ENCODE measurements at regions not wholly inside any gene's neighbourhood (a gene's known extent, or its start where the extent isn't known, plus 50 kb on each side); places are given as distances from the start of the nearest gene placed in this dataset.

- POLR2A ChIA-PET: no interaction called here
- CTCF ChIA-PET: no interaction called here
- Histone ChIP-seq H3K36me3 (ENCODE audit: insufficient read depth, low read length) (no peaks in the 10 kb centered on the region), H3K27me3 (ENCODE audit: control insufficient read depth in 1 of 2, insufficient read depth in 2 of 2, low read length in 2 of 2) (no peaks in the 10 kb centered on the region), H3K4me1 (ENCODE audit: insufficient read depth, low read length) (no peaks in the 10 kb centered on the region), H3K4me3 (ENCODE audit: low read length) (no peak overlapping the region), H3K27ac (ENCODE audit: low read depth in 1 of 2, low read length in 2 of 2) (no peak overlapping the region), H3K9me3 (ENCODE audit: control insufficient read depth in 1 of 2, insufficient read depth in 1 of 2, low read length in 2 of 2) (peaks cover 0 to 9% of the 10 kb centered on the region in 2 experiments)
- H3K27ac Mint-ChIP-seq: no peak overlapping the region
- H3K4me1 Mint-ChIP-seq (ENCODE audit: low read depth): no peaks in the 10 kb centered on the region
- no peaks in the 10 kb centered on the region for H3K27me3 Mint-ChIP-seq
- TF ChIP-seq CTCF (IDR thresholded peaks at IDR 0.05): no peak
- DNase-seq (no peak), ATAC-seq (ENCODE audit: poor library complexity) (no peak)
- no peaks in the 10 kb centered on the region for H3K36me3 Mint-ChIP-seq (ENCODE audit: low read depth)
- H3K9me3 Mint-ChIP-seq: peaks cover 2% of the 10 kb centered on the region
- intact Hi-C loops (cut with DNase I, micrococcal nuclease): no loop called here
- H3K4me3 Mint-ChIP-seq: no peak overlapping the region
Observed at GRCh38 chr5:27830546-27830945, 792.2 kb upstream of the CDH9 start.

GRCh38 chr5:27821681-27822080 is 783.3 kb upstream of the CDH9 start:
- Mint-ChIP-seq H3K4me1 (ENCODE audit: low read depth) (no peaks in the 10 kb centered on the region), H3K27me3 (no peaks in the 10 kb centered on the region), H3K36me3 (ENCODE audit: low read depth) (no peaks in the 10 kb centered on the region), H3K27ac (no peak overlapping the region), H3K9me3 (peaks cover 4% of the 10 kb centered on the region), H3K4me3 (no peak overlapping the region)
- intact Hi-C loops (cut with DNase I, micrococcal nuclease): no loop called here
- H3K4me1 ChIP-seq (ENCODE audit: insufficient read depth, low read length): no peaks in the 10 kb centered on the region
- TF ChIP-seq CTCF (IDR thresholded peaks at IDR 0.05): no peak
- no peak for ATAC-seq (ENCODE audit: poor library complexity)
- H3K9me3 ChIP-seq (ENCODE audit: control insufficient read depth in 1 of 2, insufficient read depth in 1 of 2, low read length in 2 of 2): peaks cover 3% of the 10 kb centered on the region in 2 experiments
- H3K27ac ChIP-seq (ENCODE audit: low read depth in 1 of 2, low read length in 2 of 2): no peak overlapping the region
- DNase-seq: no peak
- H3K36me3 ChIP-seq (ENCODE audit: insufficient read depth, low read length): no peaks in the 10 kb centered on the region
- H3K27me3 ChIP-seq (ENCODE audit: control insufficient read depth in 1 of 2, insufficient read depth in 2 of 2, low read length in 2 of 2): no peaks in the 10 kb centered on the region
- ChIA-PET CTCF (no interaction called here), POLR2A (no interaction called here)
- no peak overlapping the region for H3K4me3 ChIP-seq (ENCODE audit: low read length)

- H3K4me3 Mint-ChIP-seq: no peak overlapping the region
- DNase-seq: no peak
- H3K27ac Mint-ChIP-seq: no peak overlapping the region
- H3K27ac ChIP-seq (ENCODE audit: low read depth in 1 of 2, low read length in 2 of 2): no peak overlapping the region
- no peak overlapping the region for H3K4me3 ChIP-seq (ENCODE audit: low read length)
- peaks cover 2% of the 10 kb centered on the region for H3K9me3 Mint-ChIP-seq
- CTCF ChIA-PET: no interaction called here
- H3K4me1 Mint-ChIP-seq (ENCODE audit: low read depth): no peaks in the 10 kb centered on the region
- no peaks in the 10 kb centered on the region for H3K27me3 Mint-ChIP-seq
- POLR2A ChIA-PET: no interaction called here
- no peak for ATAC-seq (ENCODE audit: poor library complexity)
- H3K9me3 ChIP-seq (ENCODE audit: control insufficient read depth in 1 of 2, insufficient read depth in 1 of 2, low read length in 2 of 2): peaks cover 3 to 7% of the 10 kb centered on the region in 2 experiments
- no peak for TF ChIP-seq CTCF (IDR thresholded peaks at IDR 0.05)
- no peaks in the 10 kb centered on the region for H3K36me3 Mint-ChIP-seq (ENCODE audit: low read depth)
- intact Hi-C loops (cut with DNase I, micrococcal nuclease): no loop called here
- H3K36me3 ChIP-seq (ENCODE audit: insufficient read depth, low read length): no peaks in the 10 kb centered on the region
- no peaks in the 10 kb centered on the region for H3K27me3 ChIP-seq (ENCODE audit: control insufficient read depth in 1 of 2, insufficient read depth in 2 of 2, low read length in 2 of 2)
- H3K4me1 ChIP-seq (ENCODE audit: insufficient read depth, low read length): no peaks in the 10 kb centered on the region
Observed at GRCh38 chr5:27818888-27819287, 780.5 kb upstream of the CDH9 start.

Measured in CD4-positive, alpha-beta T cell (primary cell).